WTC11 (cell line): ENCODE measurements at regions not wholly inside any gene's neighbourhood (a gene's known extent, or its start where the extent isn't known, plus 50 kb on each side); places are given as distances from the start of the nearest gene placed in this dataset.

Source experiments
- SOX15 ChIP-seq: fragments of 250-450 bp; sonication (Bioruptor Pico); IDR thresholded peaks from 2 replicates; pipeline ENCODE4 v1.9.0; 2021; ENCODE audit warnings: mild to moderate bottlenecking
- ZNF423 ChIP-seq: fragments of 250-450 bp; sonication (Bioruptor Pico); IDR thresholded peaks from 2 replicates; pipeline ENCODE4 v2.1.2; 2022; ENCODE audit warnings: mild to moderate bottlenecking, moderate library complexity
- TF ChIP-seq, protein P1 (sequence below): fragments of 200-600 bp; IDR thresholded peaks from 2 replicates; pipeline ENCODE4 v1.8.0; 2022; ENCODE audit warnings: antibody characterized with exemption
- TF ChIP-seq, protein P2 (sequence below): sonication (generic); formaldehyde crosslinking; IDR thresholded peaks from 2 replicates; pipeline ENCODE4 v1.8.0; 2022; ENCODE audit warnings: mild to moderate bottlenecking, missing genetic modification reagents
- TF ChIP-seq, protein P3 (sequence below): sonication (generic); formaldehyde crosslinking; IDR thresholded peaks from 2 replicates; pipeline ENCODE4 v1.8.0; 2023; ENCODE audit warnings: missing genetic modification reagents

DNA sequence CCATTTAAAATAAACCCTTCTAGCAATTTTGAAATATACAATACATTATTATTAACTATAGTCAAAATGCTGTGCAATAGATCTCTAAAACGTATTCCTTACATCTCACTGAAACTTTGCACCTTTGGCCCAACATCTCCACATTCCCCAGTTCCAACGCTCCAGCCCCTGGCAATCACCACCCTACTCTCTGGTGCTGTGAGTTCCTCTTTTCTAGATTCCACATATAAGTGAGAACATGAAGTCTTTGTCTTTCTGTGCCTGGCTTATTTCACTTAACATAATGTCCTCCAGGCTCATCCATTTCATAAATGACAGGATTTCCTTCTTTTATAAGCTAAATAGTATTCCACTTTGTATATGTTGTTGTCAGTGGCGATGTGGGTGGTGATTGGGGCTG, 194.7 kb upstream of the RTL1 start:
- no peak for TF ChIP-seq SOX15 (CRISPR knock-in tag)
- no peak for TF ChIP-seq ZNF423 (CRISPR knock-in tag)
- TF ChIP-seq, protein P1, sequence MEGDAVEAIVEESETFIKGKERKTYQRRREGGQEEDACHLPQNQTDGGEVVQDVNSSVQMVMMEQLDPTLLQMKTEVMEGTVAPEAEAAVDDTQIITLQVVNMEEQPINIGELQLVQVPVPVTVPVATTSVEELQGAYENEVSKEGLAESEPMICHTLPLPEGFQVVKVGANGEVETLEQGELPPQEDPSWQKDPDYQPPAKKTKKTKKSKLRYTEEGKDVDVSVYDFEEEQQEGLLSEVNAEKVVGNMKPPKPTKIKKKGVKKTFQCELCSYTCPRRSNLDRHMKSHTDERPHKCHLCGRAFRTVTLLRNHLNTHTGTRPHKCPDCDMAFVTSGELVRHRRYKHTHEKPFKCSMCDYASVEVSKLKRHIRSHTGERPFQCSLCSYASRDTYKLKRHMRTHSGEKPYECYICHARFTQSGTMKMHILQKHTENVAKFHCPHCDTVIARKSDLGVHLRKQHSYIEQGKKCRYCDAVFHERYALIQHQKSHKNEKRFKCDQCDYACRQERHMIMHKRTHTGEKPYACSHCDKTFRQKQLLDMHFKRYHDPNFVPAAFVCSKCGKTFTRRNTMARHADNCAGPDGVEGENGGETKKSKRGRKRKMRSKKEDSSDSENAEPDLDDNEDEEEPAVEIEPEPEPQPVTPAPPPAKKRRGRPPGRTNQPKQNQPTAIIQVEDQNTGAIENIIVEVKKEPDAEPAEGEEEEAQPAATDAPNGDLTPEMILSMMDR = no peak
- TF ChIP-seq, protein P2, sequence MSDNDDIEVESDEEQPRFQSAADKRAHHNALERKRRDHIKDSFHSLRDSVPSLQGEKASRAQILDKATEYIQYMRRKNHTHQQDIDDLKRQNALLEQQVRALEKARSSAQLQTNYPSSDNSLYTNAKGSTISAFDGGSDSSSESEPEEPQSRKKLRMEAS (CRISPR knock-in tag) = no peak
- TF ChIP-seq, protein P3, sequence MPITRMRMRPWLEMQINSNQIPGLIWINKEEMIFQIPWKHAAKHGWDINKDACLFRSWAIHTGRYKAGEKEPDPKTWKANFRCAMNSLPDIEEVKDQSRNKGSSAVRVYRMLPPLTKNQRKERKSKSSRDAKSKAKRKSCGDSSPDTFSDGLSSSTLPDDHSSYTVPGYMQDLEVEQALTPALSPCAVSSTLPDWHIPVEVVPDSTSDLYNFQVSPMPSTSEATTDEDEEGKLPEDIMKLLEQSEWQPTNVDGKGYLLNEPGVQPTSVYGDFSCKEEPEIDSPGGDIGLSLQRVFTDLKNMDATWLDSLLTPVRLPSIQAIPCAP (CRISPR knock-in tag) = no peak
